ENCODE measurements at regions not wholly inside any gene's neighbourhood (a gene's known extent, or its start where the extent isn't known, plus 50 kb on each side); places are given as distances from the start of the nearest gene placed in this dataset.

GRCh38 chr11:96741068-96741467 is 351.3 kb downstream of the JRKL start:
- TF ChIP-seq, protein P1, sequence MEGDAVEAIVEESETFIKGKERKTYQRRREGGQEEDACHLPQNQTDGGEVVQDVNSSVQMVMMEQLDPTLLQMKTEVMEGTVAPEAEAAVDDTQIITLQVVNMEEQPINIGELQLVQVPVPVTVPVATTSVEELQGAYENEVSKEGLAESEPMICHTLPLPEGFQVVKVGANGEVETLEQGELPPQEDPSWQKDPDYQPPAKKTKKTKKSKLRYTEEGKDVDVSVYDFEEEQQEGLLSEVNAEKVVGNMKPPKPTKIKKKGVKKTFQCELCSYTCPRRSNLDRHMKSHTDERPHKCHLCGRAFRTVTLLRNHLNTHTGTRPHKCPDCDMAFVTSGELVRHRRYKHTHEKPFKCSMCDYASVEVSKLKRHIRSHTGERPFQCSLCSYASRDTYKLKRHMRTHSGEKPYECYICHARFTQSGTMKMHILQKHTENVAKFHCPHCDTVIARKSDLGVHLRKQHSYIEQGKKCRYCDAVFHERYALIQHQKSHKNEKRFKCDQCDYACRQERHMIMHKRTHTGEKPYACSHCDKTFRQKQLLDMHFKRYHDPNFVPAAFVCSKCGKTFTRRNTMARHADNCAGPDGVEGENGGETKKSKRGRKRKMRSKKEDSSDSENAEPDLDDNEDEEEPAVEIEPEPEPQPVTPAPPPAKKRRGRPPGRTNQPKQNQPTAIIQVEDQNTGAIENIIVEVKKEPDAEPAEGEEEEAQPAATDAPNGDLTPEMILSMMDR (IDR thresholded peaks at IDR 0.05): no peak
- no peak for TF ChIP-seq POLR2A (IDR thresholded peaks at IDR 0.05)

Data from Peyer's patch (tissue), 4 donors.